Brain microvascular endothelial cell (primary cell): ENCODE measurements at regions not wholly inside any gene's neighbourhood (a gene's known extent, or its start where the extent isn't known, plus 50 kb on each side); places are given as distances from the start of the nearest gene placed in this dataset.
A peak's percentile ranks its signal among the peaks of the same experiment; 100 is the strongest.

Experiments used
- DNase-seq: peaks from one replicate; pipeline ENCODE4 v3.0.0-alpha.2; 2020
- H3K27ac ChIP-seq: fragments of 250-450 bp; sonication (Bioruptor Pico); 2 replicates; pipeline ENCODE4 v1.5.1; 2020; ENCODE audit warnings: mild to moderate bottlenecking, moderate library complexity
- H3K27me3 ChIP-seq: fragments of 250-450 bp; sonication (Bioruptor Pico); replicated peaks from 2 replicates; pipeline ENCODE4 v1.5.1; 2020; ENCODE audit warnings: mild to moderate bottlenecking
- H3K36me3 ChIP-seq: fragments of 250-450 bp; sonication (Bioruptor Pico); replicated peaks from 2 replicates; pipeline ENCODE4 v1.5.1; 2020; ENCODE audit warnings: mild to moderate bottlenecking
- H3K4me3 ChIP-seq: 2 replicates; pipeline ENCODE4 v1.5.1; 2011; ENCODE audit warnings: low read depth, mild to moderate bottlenecking, control low read depth, low read length, moderate library complexity
- CTCF ChIP-seq: IDR thresholded peaks from 2 replicates; pipeline ENCODE4 v1.5.1; 2011; ENCODE audit warnings: low read depth, mild to moderate bottlenecking, moderate library complexity, low read length, control low read depth, inconsistent platforms; ENCODE audit errors: missing control alignments
- in situ Hi-C: cut with HindIII; loops from 2 replicates; pipeline ENCODE4 v1.10.0; 2017; ENCODE audit warnings: low sequenced_read_pairs, low pct_ligation_motif_present

- no peak for DNase-seq
- no peak overlapping the region for H3K4me3 ChIP-seq
- no peak for TF ChIP-seq CTCF
- no peak overlapping the region for H3K27ac ChIP-seq
- no peaks in the 10 kb centered on the region for H3K36me3 ChIP-seq
- no peaks in the 10 kb centered on the region for H3K27me3 ChIP-seq
- in situ Hi-C loops, result no loop called here
Measured at GRCh38 chr18:34339155-34339554, 114.4 kb upstream of the NOL4 start.

GRCh38 chr18:34342960-34343359 lies 118.2 kb upstream of the NOL4 start:
- Histone ChIP-seq H3K27ac (no peak overlapping the region), H3K36me3 (no peaks in the 10 kb centered on the region), H3K4me3 (no peak overlapping the region), H3K27me3 (no peaks in the 10 kb centered on the region)
- no peak for TF ChIP-seq CTCF
- in situ Hi-C loops, result no loop called here
- peak; percentile 29 for DNase-seq

- no peak overlapping the region for H3K27ac ChIP-seq
- no peak overlapping the region for H3K4me3 ChIP-seq
- no peak for TF ChIP-seq CTCF
- DNase-seq, result no peak
- in situ Hi-C loops, result no loop called here
- no peaks in the 10 kb centered on the region for H3K36me3 ChIP-seq
- H3K27me3 ChIP-seq, result no peaks in the 10 kb centered on the region
Measured at GRCh38 chr18:34345738-34346137, 121.0 kb upstream of the NOL4 start.

- no peak for DNase-seq
- no peak for TF ChIP-seq CTCF
- no peaks in the 10 kb centered on the region for H3K27me3 ChIP-seq
- no peak overlapping the region for H3K4me3 ChIP-seq
- no peak overlapping the region for H3K27ac ChIP-seq
- in situ Hi-C loops, result no loop called here
- no peaks in the 10 kb centered on the region for H3K36me3 ChIP-seq
Measured at GRCh38 chr18:34350778-34351177, 126.1 kb upstream of the NOL4 start.

- Histone ChIP-seq H3K27me3 (no peaks in the 10 kb centered on the region), H3K36me3 (no peaks in the 10 kb centered on the region), H3K4me3 (no peak overlapping the region), H3K27ac (no peak overlapping the region)
- in situ Hi-C loops, result no loop called here
- DNase-seq, result no peak
- TF ChIP-seq CTCF, result peak; percentile 16
Measured at GRCh38 chr18:34352385-34353163, 127.9 kb upstream of the NOL4 start.

GRCh38 chr18:34354351-34354750 lies 129.6 kb upstream of the NOL4 start:
- in situ Hi-C loops, result no loop called here
- Histone ChIP-seq H3K27me3 (no peaks in the 10 kb centered on the region), H3K27ac (no peak overlapping the region), H3K4me3 (no peak overlapping the region), H3K36me3 (no peaks in the 10 kb centered on the region)
- no peak for DNase-seq
- TF ChIP-seq CTCF, result no peak
